Sigmoid colon (tissue), 4 donors: ENCODE measurements at regions not wholly inside any gene's neighbourhood (a gene's known extent, or its start where the extent isn't known, plus 50 kb on each side); places are given as distances from the start of the nearest gene placed in this dataset.

Source experiments
- CTCF ChIP-seq, 4 experiments: fragments of 450-650 bp in 3 of 4; fragments of 200-600 bp in 1 of 4; IDR thresholded peaks; one replicate each; pipeline ENCODE4 v1.5.1; 2016 to 2019; ENCODE audit warnings: antibody characterized with exemption in 4 of 4, mild to moderate bottlenecking in 3 of 4, moderate library complexity in 2 of 4
- EP300 ChIP-seq, 4 donors: sonication (generic); formaldehyde crosslinking; IDR thresholded peaks; one replicate each; pipeline ENCODE4 v1.6.1; 2017; ENCODE audit warnings: antibody characterized with exemption in 4 of 4
- POLR2A ChIP-seq, 2 donors: fragments of 450-650 bp; IDR thresholded peaks; one replicate each; pipeline ENCODE4 v1.6.1; 2016; ENCODE audit warnings: antibody characterized with exemption in 2 of 2, mild to moderate bottlenecking in 2 of 2, moderate library complexity in 2 of 2
- POLR2AphosphoS5 ChIP-seq, 4 donors: sonication (generic); formaldehyde crosslinking; IDR thresholded peaks; one replicate each; pipeline ENCODE4 v1.6.1; 2017; ENCODE audit warnings: antibody characterized with exemption in 4 of 4

GRCh38 chr3:176870451-176870850 is 326.8 kb downstream of the TBL1XR1 start:
- TF ChIP-seq POLR2AphosphoS5 (IDR thresholded peaks at IDR 0.05) (no peak), POLR2A (IDR thresholded peaks at IDR 0.05) (no peak), CTCF (IDR thresholded peaks at IDR 0.05) (no peak), EP300 (IDR thresholded peaks at IDR 0.05) (no peak)
